BE2C (cell line): ENCODE measurements at regions not wholly inside any gene's neighbourhood (a gene's known extent, or its start where the extent isn't known, plus 50 kb on each side); places are given as distances from the start of the nearest gene placed in this dataset.

ENCODE experiments used
- DNase-seq: peaks from one replicate; pipeline ENCODE4 v3.0.0-alpha.2; 2020
- H3K27me3 ChIP-seq: fragments of 250-450 bp; sonication (Bioruptor Pico); 2 replicates; pipeline ENCODE4 v1.5.1; 2020; ENCODE audit warnings: mild to moderate bottlenecking
- H3K36me3 ChIP-seq: fragments of 250-450 bp; sonication (Bioruptor Pico); 2 replicates; pipeline ENCODE4 v1.5.1; 2020; ENCODE audit warnings: mild to moderate bottlenecking
- H3K4me1 ChIP-seq: fragments of 250-450 bp; sonication (Bioruptor Pico); 2 replicates; pipeline ENCODE4 v1.5.1; 2020
- H3K4me3 ChIP-seq: 2 replicates; pipeline ENCODE4 v1.5.1; 2011; ENCODE audit warnings: low read depth, low read length
- H3K9me3 ChIP-seq: fragments of 250-450 bp; sonication (Bioruptor Pico); 2 replicates; pipeline ENCODE4 v1.5.1; 2020
- TF ChIP-seq, protein P1 (sequence below): IDR thresholded peaks from 2 replicates; pipeline ENCODE4 v1.5.1; 2012; ENCODE audit warnings: mild to moderate bottlenecking, low read depth, low read length

DNA sequence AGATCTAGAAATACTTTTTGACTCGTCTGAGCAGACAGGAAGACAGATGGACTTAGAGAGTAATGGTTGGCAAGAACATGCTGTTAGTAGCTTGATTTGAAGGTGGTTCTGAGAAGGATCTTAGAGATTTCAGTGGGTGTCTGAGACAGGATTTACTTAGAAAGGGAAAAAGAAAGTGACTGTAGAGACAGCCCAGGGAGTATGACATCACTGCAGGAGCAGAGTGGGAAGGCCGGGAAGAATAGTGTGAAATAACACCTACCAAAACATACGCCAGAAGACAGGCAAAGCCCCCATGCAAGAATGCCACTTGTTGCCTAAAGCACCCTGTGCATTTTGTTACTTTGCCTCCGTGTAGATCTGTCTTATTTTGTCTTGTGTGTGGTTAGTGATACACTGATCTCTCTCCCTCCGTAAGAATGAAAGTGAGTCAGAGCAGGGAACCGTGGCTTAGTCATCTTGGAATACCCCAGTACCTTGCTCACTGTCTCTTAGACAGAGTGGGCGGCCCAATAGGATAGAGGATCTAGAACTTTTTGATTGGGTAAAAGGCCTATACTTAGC, 161.3 kb upstream of the IFNG-AS1 start:
- H3K9me3 ChIP-seq, result no peaks in the 10 kb centered on the region
- H3K4me1 ChIP-seq, result no peaks in the 10 kb centered on the region
- DNase-seq, result no peak
- no peaks in the 10 kb centered on the region for H3K27me3 ChIP-seq
- H3K4me3 ChIP-seq, result no peak overlapping the region
- TF ChIP-seq, protein P1, sequence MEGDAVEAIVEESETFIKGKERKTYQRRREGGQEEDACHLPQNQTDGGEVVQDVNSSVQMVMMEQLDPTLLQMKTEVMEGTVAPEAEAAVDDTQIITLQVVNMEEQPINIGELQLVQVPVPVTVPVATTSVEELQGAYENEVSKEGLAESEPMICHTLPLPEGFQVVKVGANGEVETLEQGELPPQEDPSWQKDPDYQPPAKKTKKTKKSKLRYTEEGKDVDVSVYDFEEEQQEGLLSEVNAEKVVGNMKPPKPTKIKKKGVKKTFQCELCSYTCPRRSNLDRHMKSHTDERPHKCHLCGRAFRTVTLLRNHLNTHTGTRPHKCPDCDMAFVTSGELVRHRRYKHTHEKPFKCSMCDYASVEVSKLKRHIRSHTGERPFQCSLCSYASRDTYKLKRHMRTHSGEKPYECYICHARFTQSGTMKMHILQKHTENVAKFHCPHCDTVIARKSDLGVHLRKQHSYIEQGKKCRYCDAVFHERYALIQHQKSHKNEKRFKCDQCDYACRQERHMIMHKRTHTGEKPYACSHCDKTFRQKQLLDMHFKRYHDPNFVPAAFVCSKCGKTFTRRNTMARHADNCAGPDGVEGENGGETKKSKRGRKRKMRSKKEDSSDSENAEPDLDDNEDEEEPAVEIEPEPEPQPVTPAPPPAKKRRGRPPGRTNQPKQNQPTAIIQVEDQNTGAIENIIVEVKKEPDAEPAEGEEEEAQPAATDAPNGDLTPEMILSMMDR, result no peak
- H3K36me3 ChIP-seq, result no peaks in the 10 kb centered on the region

DNA sequence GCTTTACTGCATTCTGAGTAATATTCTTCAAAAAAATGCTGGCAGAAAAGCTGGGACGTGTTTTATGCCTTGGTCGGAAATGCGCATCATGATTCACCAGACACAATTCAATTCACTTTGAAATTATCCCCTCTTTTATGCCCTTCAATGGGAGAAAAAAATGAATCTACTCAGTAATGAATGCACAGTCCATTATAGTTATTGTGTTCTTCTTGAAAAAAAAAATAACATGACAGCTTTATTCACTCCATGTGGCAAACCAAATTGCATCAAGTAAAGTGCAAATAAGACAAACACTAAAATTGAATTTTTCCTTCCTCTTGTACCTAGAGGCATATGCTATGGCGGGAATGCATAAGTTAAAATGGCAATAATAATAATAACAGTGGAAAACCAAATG, 159.4 kb upstream of the IFNG-AS1 start:
- no peaks in the 10 kb centered on the region for H3K9me3 ChIP-seq
- H3K4me3 ChIP-seq, result no peak overlapping the region
- no peak for DNase-seq
- H3K4me1 ChIP-seq, result no peaks in the 10 kb centered on the region
- TF ChIP-seq, protein P1, result no peak
- no peaks in the 10 kb centered on the region for H3K36me3 ChIP-seq
- no peaks in the 10 kb centered on the region for H3K27me3 ChIP-seq

DNA sequence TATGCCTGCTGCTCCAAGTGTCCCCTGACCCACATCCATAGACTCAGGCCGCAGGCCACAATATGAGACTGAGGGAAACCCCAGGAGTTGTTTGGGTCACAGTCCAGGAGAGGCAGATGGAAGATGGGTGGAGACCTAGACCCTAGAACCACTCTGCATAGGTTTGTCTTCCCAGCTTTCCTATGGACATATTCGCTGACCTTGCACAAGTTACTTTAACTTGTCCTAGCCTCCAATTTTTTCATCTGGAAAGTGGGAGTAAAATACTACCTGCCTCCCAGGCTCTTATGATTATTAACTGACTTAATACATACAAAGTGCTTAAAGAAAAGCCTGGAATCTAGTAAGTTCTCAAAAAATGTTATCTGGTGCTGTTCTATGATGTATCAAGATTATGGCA, 157.1 kb upstream of the IFNG-AS1 start:
- no peaks in the 10 kb centered on the region for H3K9me3 ChIP-seq
- no peaks in the 10 kb centered on the region for H3K36me3 ChIP-seq
- H3K27me3 ChIP-seq, result no peaks in the 10 kb centered on the region
- no peak for DNase-seq
- no peak overlapping the region for H3K4me3 ChIP-seq
- TF ChIP-seq, protein P1, result no peak
- H3K4me1 ChIP-seq, result no peaks in the 10 kb centered on the region

DNA sequence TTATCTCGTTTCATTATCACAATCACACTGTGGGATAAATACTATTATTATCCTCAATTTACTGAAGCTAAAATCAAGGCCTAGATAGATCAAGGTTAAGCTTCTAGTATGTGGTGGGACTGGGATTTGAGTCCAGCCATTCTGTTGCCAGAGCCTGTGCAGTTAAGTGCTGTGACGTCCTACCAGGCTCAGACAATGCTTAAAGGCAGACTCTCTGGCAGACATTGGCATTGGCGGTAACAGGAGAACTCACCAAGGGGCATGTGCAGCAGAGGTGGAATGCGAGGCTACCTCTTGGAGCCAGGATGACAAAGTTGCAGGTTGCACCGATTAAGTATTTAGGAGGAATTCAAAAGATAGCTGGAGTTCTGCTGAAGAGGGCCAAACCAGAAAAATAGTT, 155.6 kb upstream of the IFNG-AS1 start:
- Histone ChIP-seq H3K4me1 (no peaks in the 10 kb centered on the region), H3K9me3 (no peaks in the 10 kb centered on the region), H3K27me3 (no peaks in the 10 kb centered on the region), H3K4me3 (no peak overlapping the region), H3K36me3 (no peaks in the 10 kb centered on the region)
- TF ChIP-seq, protein P1, result no peak
- DNase-seq, result no peak

DNA sequence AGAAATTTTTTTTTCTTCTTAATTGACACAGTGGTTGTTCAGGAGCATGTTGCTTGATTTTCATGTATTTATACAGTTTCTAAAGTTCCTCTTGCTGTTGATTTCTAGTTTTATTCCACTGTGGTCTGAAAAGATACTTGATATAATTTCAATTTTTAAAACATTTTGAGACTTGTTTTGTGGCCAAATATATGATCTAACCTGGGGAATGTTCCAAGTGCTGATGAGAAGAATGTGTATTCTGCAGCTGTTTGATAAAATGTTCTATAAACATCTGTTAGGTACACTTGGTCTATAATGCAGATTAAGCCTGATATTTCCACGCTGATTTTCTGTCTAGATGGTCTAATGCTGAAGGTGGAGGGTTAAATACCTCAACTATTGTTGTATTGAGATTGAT, 151.4 kb upstream of the IFNG-AS1 start:
- H3K36me3 ChIP-seq, result no peaks in the 10 kb centered on the region

DNA sequence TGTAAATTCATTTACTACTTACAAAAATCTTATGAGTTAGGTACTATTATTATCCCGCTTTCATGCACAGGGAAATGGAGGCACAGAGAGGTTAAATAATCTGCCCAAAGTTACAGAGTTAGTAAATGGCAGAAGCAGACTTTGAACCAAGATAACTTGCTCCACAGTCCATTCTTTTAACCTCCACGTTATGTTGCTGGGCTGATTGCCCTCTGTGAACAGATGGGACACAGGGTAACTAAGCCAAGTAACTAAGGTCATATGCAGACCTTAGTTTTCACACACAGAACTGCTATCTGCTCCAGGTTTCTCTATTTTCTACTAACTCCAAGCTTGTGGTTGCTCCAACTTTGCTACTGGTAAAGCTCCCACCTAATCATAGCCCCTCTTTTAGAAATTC, 147.1 kb upstream of the IFNG-AS1 start:
- DNase-seq, result no peak
- no peaks in the 10 kb centered on the region for H3K9me3 ChIP-seq
- H3K4me1 ChIP-seq, result no peaks in the 10 kb centered on the region
- no peaks in the 10 kb centered on the region for H3K27me3 ChIP-seq
- no peak overlapping the region for H3K4me3 ChIP-seq
- no peaks in the 10 kb centered on the region for H3K36me3 ChIP-seq
- TF ChIP-seq, protein P1, result no peak

More for the DNA sequence above, 151.4 kb upstream of the IFNG-AS1 start:
- H3K9me3 ChIP-seq, result no peaks in the 10 kb centered on the region
- H3K4me1 ChIP-seq, result no peaks in the 10 kb centered on the region
- no peak for DNase-seq
- no peaks in the 10 kb centered on the region for H3K27me3 ChIP-seq
- no peak overlapping the region for H3K4me3 ChIP-seq
- TF ChIP-seq, protein P1, result no peak
